GM12865 (cell line): ENCODE measurements at regions not wholly inside any gene's neighbourhood (a gene's known extent, or its start where the extent isn't known, plus 50 kb on each side); places are given as distances from the start of the nearest gene placed in this dataset.

Experiments used
- DNase-seq: peaks from one replicate; pipeline ENCODE4 v3.0.0; 2010; ENCODE audit warnings: low read depth
- H3K4me3 ChIP-seq: 2 replicates; pipeline ENCODE4 v1.5.1; 2011; ENCODE audit warnings: mild to moderate bottlenecking, low read depth, low read length, control low read depth
- TF ChIP-seq, protein P1 (sequence below): IDR thresholded peaks from 2 replicates; pipeline ENCODE4 v1.5.1; 2011; ENCODE audit warnings: low read length, control low read depth, low read depth, inconsistent platforms; ENCODE audit not compliant: insufficient read depth; ENCODE audit errors: missing control alignments

DNA sequence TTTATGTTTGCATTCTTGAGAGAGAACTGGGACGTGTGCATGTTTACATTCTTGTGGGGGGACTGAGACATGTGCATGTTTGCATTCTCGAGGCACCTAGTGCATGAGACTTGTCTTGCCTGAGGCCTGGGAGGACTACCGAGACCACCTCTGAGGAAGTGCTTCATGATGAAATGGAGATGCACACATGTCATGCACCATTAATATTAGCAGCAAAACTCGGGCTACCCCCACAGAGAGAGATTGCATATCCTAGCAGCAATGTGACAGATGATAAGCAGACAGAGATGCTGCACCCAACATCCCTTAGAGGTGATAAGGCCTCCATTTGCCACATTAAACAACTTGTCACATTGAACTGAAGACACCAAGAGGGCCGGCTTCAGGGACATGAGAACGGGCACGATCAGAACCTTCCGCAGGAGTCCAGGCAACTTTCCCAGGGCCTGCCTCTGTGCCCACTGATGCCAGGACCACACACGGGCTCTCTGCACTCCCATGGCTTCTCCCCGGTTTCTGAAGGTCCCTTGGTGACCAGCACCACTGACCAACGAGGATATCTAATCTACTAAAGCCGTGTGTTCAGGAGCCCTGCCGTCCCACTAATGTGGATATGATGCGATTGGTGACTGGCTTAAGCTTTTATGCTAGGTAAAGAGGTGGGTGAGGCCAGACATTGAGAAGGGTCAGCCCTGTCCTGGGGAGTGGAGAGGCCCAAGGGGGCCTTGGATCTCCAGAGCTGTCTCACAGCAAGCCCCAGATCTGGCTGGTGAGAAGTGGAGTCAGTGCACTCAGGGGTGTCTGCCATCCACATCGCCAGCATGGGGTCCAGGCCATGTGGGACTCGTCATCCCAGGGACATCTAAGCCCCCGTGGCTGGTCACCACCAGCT is 208.3 kb downstream of the NDUFA10 start:
- no peak for DNase-seq

DNA sequence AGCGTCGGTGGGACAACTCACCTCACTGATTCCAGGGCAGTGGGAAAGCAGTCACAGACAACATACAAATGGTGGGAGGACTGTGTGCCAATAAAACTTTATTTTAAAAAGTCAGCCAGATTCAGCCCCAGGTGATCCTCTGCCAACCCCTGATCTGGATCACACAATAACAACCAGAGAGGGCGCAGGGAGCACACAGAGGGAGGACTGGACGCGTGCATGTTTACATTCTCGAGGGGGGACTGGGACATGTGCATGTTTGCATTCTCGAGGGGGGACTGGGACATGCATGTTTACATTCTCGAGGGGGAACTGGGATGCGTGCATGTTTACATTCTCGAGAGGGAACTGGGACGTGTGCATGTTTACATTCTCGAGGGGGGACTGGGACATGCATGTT is 209.5 kb downstream of the NDUFA10 start:
- H3K4me3 ChIP-seq = no peak overlapping the region
- DNase-seq = no peak
- TF ChIP-seq, protein P1, sequence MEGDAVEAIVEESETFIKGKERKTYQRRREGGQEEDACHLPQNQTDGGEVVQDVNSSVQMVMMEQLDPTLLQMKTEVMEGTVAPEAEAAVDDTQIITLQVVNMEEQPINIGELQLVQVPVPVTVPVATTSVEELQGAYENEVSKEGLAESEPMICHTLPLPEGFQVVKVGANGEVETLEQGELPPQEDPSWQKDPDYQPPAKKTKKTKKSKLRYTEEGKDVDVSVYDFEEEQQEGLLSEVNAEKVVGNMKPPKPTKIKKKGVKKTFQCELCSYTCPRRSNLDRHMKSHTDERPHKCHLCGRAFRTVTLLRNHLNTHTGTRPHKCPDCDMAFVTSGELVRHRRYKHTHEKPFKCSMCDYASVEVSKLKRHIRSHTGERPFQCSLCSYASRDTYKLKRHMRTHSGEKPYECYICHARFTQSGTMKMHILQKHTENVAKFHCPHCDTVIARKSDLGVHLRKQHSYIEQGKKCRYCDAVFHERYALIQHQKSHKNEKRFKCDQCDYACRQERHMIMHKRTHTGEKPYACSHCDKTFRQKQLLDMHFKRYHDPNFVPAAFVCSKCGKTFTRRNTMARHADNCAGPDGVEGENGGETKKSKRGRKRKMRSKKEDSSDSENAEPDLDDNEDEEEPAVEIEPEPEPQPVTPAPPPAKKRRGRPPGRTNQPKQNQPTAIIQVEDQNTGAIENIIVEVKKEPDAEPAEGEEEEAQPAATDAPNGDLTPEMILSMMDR = no peak

More for the DNA sequence above, 208.3 kb downstream of the NDUFA10 start:
- TF ChIP-seq, protein P1 = no peak
- H3K4me3 ChIP-seq = no peak overlapping the region

DNA sequence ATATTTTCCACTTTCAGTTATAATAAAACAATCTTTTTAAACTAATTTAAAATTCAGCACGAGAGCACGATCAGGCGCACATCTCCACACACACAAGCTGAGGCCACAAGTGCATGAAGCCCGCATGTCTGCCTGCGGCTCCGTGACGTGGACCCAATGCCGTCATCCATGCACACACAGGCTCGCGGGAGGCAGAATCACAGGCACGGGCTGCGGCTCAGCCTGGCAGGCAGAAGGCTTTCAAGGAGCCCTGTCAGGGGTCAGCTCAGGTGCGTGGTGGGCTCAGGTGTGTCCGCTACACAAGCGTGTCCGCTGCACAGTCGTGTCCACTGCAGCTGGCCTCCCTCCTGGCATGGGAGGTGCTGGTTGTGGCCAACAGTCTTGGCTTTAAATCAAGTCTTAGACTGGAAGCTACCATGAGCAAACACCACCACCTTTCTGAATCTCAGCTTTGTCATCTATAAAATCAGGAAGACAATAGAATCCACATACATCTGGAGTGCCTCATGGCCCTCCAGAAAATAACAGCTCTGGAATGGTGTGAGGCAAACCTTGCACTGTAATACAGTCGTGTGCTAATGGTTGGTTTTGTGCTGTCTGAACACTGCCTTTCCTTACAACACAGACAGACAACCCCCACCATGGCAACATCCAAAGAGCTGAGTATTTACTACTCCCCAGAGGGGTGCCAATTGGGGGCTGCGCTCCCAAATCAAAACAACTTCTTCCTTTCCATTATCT is 210.1 kb downstream of the NDUFA10 start:
- TF ChIP-seq, protein P1 = no peak
- H3K4me3 ChIP-seq = no peak overlapping the region
- no peak for DNase-seq

DNA sequence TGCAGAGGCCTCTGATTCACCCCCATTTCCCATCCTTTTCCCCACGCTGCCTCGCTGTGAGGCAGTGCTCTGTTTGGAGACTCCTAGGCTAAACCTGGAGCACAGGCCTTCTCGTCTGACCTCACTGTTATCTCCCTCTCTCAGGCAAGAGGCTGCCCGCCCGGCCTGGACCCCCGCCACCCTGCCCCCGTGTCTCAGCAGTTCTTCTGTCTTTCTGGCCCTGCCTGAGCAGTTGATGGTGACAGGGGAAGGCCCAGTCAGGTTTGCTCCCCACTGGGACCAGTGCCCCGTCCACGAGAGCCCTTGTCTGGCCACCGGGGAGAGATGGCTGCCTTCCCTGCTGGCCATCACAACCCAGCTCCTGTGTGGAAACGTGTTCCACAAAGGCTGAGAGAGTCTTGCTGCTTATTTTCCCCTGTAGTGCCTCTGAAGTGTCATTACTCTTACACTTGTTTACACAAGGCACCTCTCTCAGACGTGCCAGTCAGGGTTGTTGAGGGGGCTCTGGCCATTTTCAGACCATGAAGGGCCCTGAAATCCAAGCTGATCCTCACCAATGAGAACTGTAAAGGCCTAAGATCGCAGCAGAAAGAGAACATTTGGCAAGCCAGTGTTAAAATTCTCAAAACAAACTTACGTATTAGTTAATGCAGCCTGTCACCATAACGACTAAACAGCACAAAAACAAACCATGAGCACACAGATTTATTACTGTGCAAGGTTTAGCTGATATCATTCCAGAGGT is 210.9 kb downstream of the NDUFA10 start:
- DNase-seq = no peak
- no peak overlapping the region for H3K4me3 ChIP-seq

DNA sequence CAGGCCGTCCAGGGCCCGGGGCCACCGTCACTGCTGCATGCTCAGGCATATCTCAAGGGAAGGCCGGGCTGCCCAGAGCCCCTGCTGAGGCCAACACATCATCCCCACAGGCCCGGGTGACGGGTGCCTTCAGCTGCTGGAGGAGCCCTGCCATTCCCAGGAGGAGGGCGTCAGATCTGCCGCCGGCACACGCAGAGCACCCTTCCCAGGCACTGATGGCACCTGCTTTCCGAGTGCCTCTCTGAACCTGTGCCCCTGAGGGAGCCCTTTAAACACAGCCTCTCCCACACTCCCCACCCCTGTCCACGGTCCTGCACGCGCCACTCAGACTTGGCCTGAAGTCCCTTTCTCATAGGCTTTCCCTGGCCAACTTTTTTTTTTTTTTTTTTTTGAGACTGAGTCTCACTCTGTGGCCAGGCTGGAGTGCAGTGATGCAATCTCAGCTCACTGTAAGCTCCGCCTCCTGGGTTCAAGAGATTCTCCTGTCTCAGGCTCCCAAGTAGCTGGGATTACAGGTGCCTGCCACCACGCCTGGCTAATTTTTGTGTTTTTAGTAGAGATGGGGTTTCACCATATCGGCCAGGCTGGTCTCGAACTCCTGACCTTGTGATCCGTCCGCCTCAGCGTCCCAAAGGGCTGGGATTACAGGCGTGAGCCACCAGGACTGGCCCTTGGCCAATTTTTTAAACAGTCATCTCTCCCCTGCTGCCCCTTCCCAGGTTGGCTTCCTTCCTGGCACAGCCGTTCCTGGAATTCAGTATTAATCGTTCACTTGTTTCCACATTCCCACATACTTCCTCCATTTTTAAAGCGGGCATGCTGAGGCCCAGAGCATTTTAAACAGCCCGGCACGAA is 211.7 kb downstream of the NDUFA10 start:
- no peak for DNase-seq
- TF ChIP-seq, protein P1 = no peak
- H3K4me3 ChIP-seq = no peak overlapping the region

More for the DNA sequence above, 210.9 kb downstream of the NDUFA10 start:
- TF ChIP-seq, protein P1 = no peak
